HUES6 (cell line): ENCODE measurements at regions not wholly inside any gene's neighbourhood (a gene's known extent, or its start where the extent isn't known, plus 50 kb on each side); places are given as distances from the start of the nearest gene placed in this dataset.

ENCODE experiments used
- H3K27ac ChIP-seq: 2 replicates; pipeline ENCODE4 v1.7.0; 2013; ENCODE audit warnings: low read depth, mild to moderate bottlenecking, low read length, inconsistent platforms
- H3K27me3 ChIP-seq: 2 replicates; pipeline ENCODE4 v1.6.1; 2013; ENCODE audit warnings: low read length; ENCODE audit not compliant: control insufficient read depth, insufficient read depth
- H3K36me3 ChIP-seq: 2 replicates; pipeline ENCODE4 v1.6.1; 2013; ENCODE audit warnings: low read length; ENCODE audit not compliant: control insufficient read depth, insufficient read depth
- H3K4me1 ChIP-seq: 2 replicates; pipeline ENCODE4 v1.6.1; 2013; ENCODE audit warnings: low read length; ENCODE audit not compliant: control insufficient read depth, insufficient read depth
- H3K4me3 ChIP-seq: 2 replicates; pipeline ENCODE4 v1.5.1; 2013; ENCODE audit warnings: low read depth, low read length
- H3K9ac ChIP-seq: one replicate; pipeline ENCODE4 v1.6.1; 2013; ENCODE audit warnings: mild to moderate bottlenecking, low read length
- H3K9me3 ChIP-seq: 2 replicates; pipeline ENCODE4 v1.6.1; 2013; ENCODE audit warnings: low read depth, low read length; ENCODE audit not compliant: control insufficient read depth, insufficient read depth

- H3K27ac ChIP-seq, result no peak overlapping the region
Measured at GRCh38 chr11:79648766-79649520, 208.1 kb upstream of the TENM4 start.

GRCh38 chr11:79637219-79637618, 196.4 kb upstream of the TENM4 start:
- Histone ChIP-seq H3K9ac (no peak overlapping the region), H3K4me1 (0 out of 2 replicates have a peak, but pooled peaks cover 3% of the 10 kb centered on the region), H3K9me3 (no peaks in the 10 kb centered on the region), H3K4me3 (no peak overlapping the region), H3K27ac (no peak overlapping the region), H3K27me3 (peaks cover 3% of the 10 kb centered on the region; the same call in 1 of the 2 replicates), H3K36me3 (no peaks in the 10 kb centered on the region)

More at GRCh38 chr11:79648766-79649520, 208.1 kb upstream of the TENM4 start:
- Histone ChIP-seq H3K4me1 (no peaks in the 10 kb centered on the region), H3K4me3 (no peak overlapping the region), H3K9me3 (no peaks in the 10 kb centered on the region), H3K36me3 (no peaks in the 10 kb centered on the region), H3K9ac (no peak overlapping the region), H3K27me3 (no peaks in the 10 kb centered on the region)

- no peak overlapping the region for H3K9ac ChIP-seq
- H3K27ac ChIP-seq, result no peak overlapping the region
- no peaks in the 10 kb centered on the region for H3K9me3 ChIP-seq
- H3K27me3 ChIP-seq, result peaks cover 3% of the 10 kb centered on the region; the same call in 1 of the 2 replicates
- no peak overlapping the region for H3K4me3 ChIP-seq
- 0 out of 2 replicates have a peak, but pooled peaks cover 3% of the 10 kb centered on the region for H3K4me1 ChIP-seq
- no peaks in the 10 kb centered on the region for H3K36me3 ChIP-seq
Measured at GRCh38 chr11:79634905-79635304, 194.1 kb upstream of the TENM4 start.

- Histone ChIP-seq H3K4me3 (no peak overlapping the region), H3K9me3 (no peaks in the 10 kb centered on the region)
Measured at GRCh38 chr11:79627281-79627680, 186.5 kb upstream of the TENM4 start.

GRCh38 chr11:79626135-79627075, 185.6 kb upstream of the TENM4 start:
- no peak overlapping the region for H3K4me3 ChIP-seq
- no peak overlapping the region for H3K9ac ChIP-seq

More at GRCh38 chr11:79627281-79627680, 186.5 kb upstream of the TENM4 start:
- H3K36me3 ChIP-seq, result no peaks in the 10 kb centered on the region
- no peaks in the 10 kb centered on the region for H3K4me1 ChIP-seq
- no peak overlapping the region for H3K9ac ChIP-seq
- H3K27ac ChIP-seq, result no peak overlapping the region
- no peaks in the 10 kb centered on the region for H3K27me3 ChIP-seq

GRCh38 chr11:79623375-79623774, 182.5 kb upstream of the TENM4 start:
- no peak overlapping the region for H3K4me3 ChIP-seq
- no peaks in the 10 kb centered on the region for H3K27me3 ChIP-seq
- H3K27ac ChIP-seq, result no peak overlapping the region
- H3K36me3 ChIP-seq, result no peaks in the 10 kb centered on the region
- no peaks in the 10 kb centered on the region for H3K4me1 ChIP-seq
- H3K9me3 ChIP-seq, result no peaks in the 10 kb centered on the region
- H3K9ac ChIP-seq, result no peak overlapping the region

More at GRCh38 chr11:79626135-79627075, 185.6 kb upstream of the TENM4 start:
- Histone ChIP-seq H3K36me3 (no peaks in the 10 kb centered on the region), H3K4me1 (no peaks in the 10 kb centered on the region), H3K27me3 (no peaks in the 10 kb centered on the region), H3K27ac (no peak overlapping the region), H3K9me3 (no peaks in the 10 kb centered on the region)

- Histone ChIP-seq H3K4me3 (no peak overlapping the region), H3K36me3 (no peaks in the 10 kb centered on the region), H3K4me1 (no peaks in the 10 kb centered on the region), H3K9me3 (no peaks in the 10 kb centered on the region), H3K27ac (no peak overlapping the region), H3K9ac (no peak overlapping the region), H3K27me3 (no peaks in the 10 kb centered on the region)
Measured at GRCh38 chr11:79617561-79617960, 176.7 kb upstream of the TENM4 start.

- no peak overlapping the region for H3K9ac ChIP-seq
- no peaks in the 10 kb centered on the region for H3K4me1 ChIP-seq
- no peaks in the 10 kb centered on the region for H3K9me3 ChIP-seq
- H3K27me3 ChIP-seq, result no peaks in the 10 kb centered on the region
- H3K4me3 ChIP-seq, result no peak overlapping the region
- H3K36me3 ChIP-seq, result no peaks in the 10 kb centered on the region
- no peak overlapping the region for H3K27ac ChIP-seq
Measured at GRCh38 chr11:79616392-79616851, 175.6 kb upstream of the TENM4 start.

- Histone ChIP-seq H3K36me3 (no peaks in the 10 kb centered on the region), H3K4me3 (no peak overlapping the region), H3K4me1 (no peaks in the 10 kb centered on the region), H3K27ac (no peak overlapping the region), H3K9ac (no peak overlapping the region), H3K9me3 (no peaks in the 10 kb centered on the region), H3K27me3 (no peaks in the 10 kb centered on the region)
Measured at GRCh38 chr11:79615425-79615824, 174.6 kb upstream of the TENM4 start.

- no peaks in the 10 kb centered on the region for H3K9me3 ChIP-seq
- H3K4me1 ChIP-seq, result no peaks in the 10 kb centered on the region
- H3K9ac ChIP-seq, result no peak overlapping the region
- no peak overlapping the region for H3K27ac ChIP-seq
- no peaks in the 10 kb centered on the region for H3K36me3 ChIP-seq
- H3K27me3 ChIP-seq, result no peaks in the 10 kb centered on the region
- H3K4me3 ChIP-seq, result no peak overlapping the region
Measured at GRCh38 chr11:79610678-79611077, 169.8 kb upstream of the TENM4 start.

GRCh38 chr11:79610139-79610538, 169.3 kb upstream of the TENM4 start:
- no peak overlapping the region for H3K4me3 ChIP-seq
- H3K9ac ChIP-seq, result no peak overlapping the region
- H3K27me3 ChIP-seq, result no peaks in the 10 kb centered on the region
- no peak overlapping the region for H3K27ac ChIP-seq
- no peaks in the 10 kb centered on the region for H3K4me1 ChIP-seq
- H3K9me3 ChIP-seq, result no peaks in the 10 kb centered on the region
- H3K36me3 ChIP-seq, result no peaks in the 10 kb centered on the region
